Astrocyte of the cerebellum (primary cell): ENCODE measurements at regions not wholly inside any gene's neighbourhood (a gene's known extent, or its start where the extent isn't known, plus 50 kb on each side); places are given as distances from the start of the nearest gene placed in this dataset.

ENCODE experiments used
- DNase-seq: peaks from one replicate; pipeline ENCODE4 v3.0.0-alpha.2; 2011; ENCODE audit warnings: low read depth
- H3K4me3 ChIP-seq: 2 replicates; pipeline ENCODE4 v1.5.1; 2011; ENCODE audit warnings: mild to moderate bottlenecking, low read depth, low read length, moderate library complexity
- in situ Hi-C: cut with HindIII; loops from 2 replicates; pipeline ENCODE4 v1.10.0; 2017; ENCODE audit warnings: low sequenced_read_pairs
- TF ChIP-seq, protein P1 (sequence below): IDR thresholded peaks from 2 replicates; pipeline ENCODE4 v1.5.1; 2012; ENCODE audit warnings: low read length, low read depth, moderate library complexity, mild to moderate bottlenecking; ENCODE audit errors: missing control alignments

DNA sequence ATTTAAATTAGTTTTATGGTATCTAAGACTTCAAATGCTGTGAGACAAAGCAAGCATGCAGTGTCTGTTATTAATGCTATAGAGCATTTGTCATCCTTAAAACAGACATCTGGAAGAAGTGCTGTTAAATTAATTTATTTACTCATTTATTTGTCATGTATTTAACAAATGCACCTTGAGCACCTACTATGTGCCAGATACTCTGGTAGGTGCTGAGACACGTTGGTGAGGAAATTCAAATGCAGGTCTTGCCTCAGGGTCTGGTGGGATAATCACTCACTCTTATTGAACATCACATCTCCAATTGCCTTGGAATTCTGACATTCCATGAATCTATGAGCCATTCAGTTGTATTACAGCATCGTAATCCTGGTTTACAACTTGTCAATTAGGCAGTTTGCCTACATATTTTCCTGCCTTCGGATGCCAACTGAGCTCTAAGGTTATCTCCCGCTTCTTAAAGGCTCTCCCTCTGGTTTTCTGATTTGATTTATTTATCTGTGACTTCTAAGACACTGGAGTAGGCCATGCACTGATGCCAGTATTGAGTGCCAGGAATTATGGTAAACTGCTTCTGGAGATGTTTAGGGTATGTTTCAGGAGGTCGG is 56.0 kb upstream of the RPS23 start:
- H3K4me3 ChIP-seq, result no peak overlapping the region
- DNase-seq, result no peak
- in situ Hi-C loops, result no loop called here
- TF ChIP-seq, protein P1, sequence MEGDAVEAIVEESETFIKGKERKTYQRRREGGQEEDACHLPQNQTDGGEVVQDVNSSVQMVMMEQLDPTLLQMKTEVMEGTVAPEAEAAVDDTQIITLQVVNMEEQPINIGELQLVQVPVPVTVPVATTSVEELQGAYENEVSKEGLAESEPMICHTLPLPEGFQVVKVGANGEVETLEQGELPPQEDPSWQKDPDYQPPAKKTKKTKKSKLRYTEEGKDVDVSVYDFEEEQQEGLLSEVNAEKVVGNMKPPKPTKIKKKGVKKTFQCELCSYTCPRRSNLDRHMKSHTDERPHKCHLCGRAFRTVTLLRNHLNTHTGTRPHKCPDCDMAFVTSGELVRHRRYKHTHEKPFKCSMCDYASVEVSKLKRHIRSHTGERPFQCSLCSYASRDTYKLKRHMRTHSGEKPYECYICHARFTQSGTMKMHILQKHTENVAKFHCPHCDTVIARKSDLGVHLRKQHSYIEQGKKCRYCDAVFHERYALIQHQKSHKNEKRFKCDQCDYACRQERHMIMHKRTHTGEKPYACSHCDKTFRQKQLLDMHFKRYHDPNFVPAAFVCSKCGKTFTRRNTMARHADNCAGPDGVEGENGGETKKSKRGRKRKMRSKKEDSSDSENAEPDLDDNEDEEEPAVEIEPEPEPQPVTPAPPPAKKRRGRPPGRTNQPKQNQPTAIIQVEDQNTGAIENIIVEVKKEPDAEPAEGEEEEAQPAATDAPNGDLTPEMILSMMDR, result no peak

GRCh38 chr5:82332886-82333615 is 54.9 kb upstream of the RPS23 start:
- TF ChIP-seq, protein P1, result no peak
- in situ Hi-C loops, result no loop called here
- H3K4me3 ChIP-seq, result no peak overlapping the region
- no peak for DNase-seq

DNA sequence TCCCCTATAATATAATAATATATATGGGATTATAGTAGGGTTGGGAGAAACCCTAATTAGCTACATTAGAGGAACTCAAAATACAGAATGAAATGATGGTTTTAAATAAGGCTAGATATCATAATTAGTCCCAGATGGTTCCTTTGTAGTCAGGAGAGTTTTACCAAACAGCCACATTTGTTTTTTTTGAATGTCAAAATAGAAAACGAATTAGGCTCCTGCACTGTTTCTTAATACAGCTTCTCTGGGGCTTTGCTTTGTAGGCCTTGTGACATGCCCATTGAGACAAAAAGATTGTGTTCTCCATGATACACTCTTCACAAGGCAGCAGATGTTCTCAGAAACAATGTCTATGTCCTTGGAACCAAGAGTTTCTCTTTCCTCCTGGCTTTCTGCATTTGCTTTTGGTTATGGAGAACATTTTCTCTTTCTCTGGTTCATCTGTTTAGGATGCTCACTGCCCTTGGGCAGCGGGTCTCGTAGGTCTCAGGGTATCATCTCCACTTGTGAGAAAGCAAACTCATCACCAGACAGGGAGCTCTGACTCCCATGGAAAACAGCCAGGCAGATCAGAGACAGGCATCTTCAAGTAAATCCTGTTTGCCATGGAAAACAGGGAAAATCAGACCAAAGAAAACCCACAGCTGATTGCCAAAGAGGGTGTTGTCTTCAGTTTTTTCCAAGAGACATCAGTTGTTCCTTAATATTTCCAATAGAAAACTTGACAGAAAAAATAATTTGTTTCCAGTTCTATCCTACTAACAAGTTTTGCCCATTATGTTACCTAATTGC is 54.1 kb upstream of the RPS23 start:
- H3K4me3 ChIP-seq, result no peak overlapping the region
- no peak for DNase-seq
- in situ Hi-C loops, result no loop called here
- TF ChIP-seq, protein P1, result no peak

DNA sequence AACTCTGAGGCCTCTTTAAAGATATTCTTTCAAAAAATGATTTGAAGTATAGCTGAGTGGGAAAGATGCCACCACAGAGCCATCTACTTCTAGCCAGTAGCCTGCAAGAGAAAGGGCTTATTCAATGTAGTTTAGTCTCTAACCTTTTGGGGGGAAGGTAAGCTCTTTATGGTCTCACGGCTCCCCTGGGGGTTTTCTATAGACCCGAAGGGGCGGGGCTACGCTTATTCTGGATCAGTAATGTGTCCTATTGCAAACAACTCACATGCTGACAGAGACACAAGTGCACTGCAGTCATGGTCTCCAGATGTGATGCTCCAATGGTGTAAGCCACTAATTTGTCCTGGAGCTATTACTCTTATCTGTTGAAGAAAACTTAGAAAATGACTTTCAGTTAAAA is 53.4 kb upstream of the RPS23 start:
- no peak overlapping the region for H3K4me3 ChIP-seq
- TF ChIP-seq, protein P1, result no peak
- DNase-seq, result no peak
- in situ Hi-C loops, result no loop called here

GRCh38 chr5:82330530-82331270 is 52.5 kb upstream of the RPS23 start:
- no peak overlapping the region for H3K4me3 ChIP-seq
- TF ChIP-seq, protein P1, result no peak
- in situ Hi-C loops, result no loop called here
- DNase-seq, result no peak

DNA sequence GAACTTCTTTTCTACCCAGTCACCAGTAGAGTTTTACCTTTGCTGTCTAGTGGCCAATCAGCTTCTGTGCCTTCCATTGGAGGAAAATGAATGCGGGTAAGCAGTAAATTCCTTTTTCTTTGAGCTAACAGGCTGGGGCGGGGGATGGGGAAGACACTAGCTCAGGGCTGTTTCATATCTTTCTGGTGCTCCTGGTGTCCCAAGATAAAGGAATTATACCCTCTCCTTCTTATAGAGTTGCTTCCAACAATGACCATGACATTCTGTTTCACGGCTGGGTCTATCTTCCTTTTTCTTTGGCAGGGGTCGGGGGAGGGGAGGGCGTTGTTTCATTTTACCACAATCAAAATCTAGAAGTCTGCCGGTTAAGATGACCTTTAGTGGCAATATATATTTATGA is 51.2 kb upstream of the RPS23 start:
- TF ChIP-seq, protein P1, result no peak
- H3K4me3 ChIP-seq, result no peak overlapping the region
- in situ Hi-C loops, result no loop called here
- DNase-seq, result no peak
